HAP-1 (cell line): ENCODE measurements at regions not wholly inside any gene's neighbourhood (a gene's known extent, or its start where the extent isn't known, plus 50 kb on each side); places are given as distances from the start of the nearest gene placed in this dataset.

Source experiments
- DNase-seq, 2 experiments: peaks; one replicate each; pipeline ENCODE4 v3.0.0-alpha.2; 2016 to 2020; ENCODE audit warnings: low spot score in 2 of 2
- H3K27me3 ChIP-seq: fragments of 250-450 bp; sonication (Bioruptor Pico); 2 replicates; pipeline ENCODE4 v1.5.1; 2020; ENCODE audit warnings: low read depth, mild to moderate bottlenecking, moderate library complexity
- H3K36me3 ChIP-seq: fragments of 250-450 bp; sonication (Bioruptor Pico); replicated peaks from 2 replicates; pipeline ENCODE4 v1.5.1; 2020; ENCODE audit warnings: mild to moderate bottlenecking
- H3K4me1 ChIP-seq: fragments of 250-450 bp; sonication (Bioruptor Pico); 2 replicates; pipeline ENCODE4 v1.5.1; 2020; ENCODE audit warnings: mild to moderate bottlenecking
- H3K4me3 ChIP-seq: fragments of 250-450 bp; sonication (Bioruptor Pico); 2 replicates; pipeline ENCODE4 v1.5.1; 2020; ENCODE audit warnings: mild to moderate bottlenecking, moderate library complexity
- H3K9me3 ChIP-seq: fragments of 250-450 bp; sonication (Bioruptor Pico); 2 replicates; pipeline ENCODE4 v1.5.1; 2020; ENCODE audit warnings: mild to moderate bottlenecking, moderate library complexity
- in situ Hi-C: fragments of 300-500 bp; cut with MboI; formaldehyde crosslinking; loops from 3 replicates; pipeline ENCODE4 v1.14.3; 2020; ENCODE audit warnings: low sequenced_read_pairs, inconsistent platforms, mixed read lengths

- no peak for DNase-seq
- no peak overlapping the region for H3K4me3 ChIP-seq
- H3K4me1 ChIP-seq = no peaks in the 10 kb centered on the region
- in situ Hi-C loops = no loop called here
- no peaks in the 10 kb centered on the region; the same call in 1 of the 2 replicates for H3K9me3 ChIP-seq
- no peaks in the 10 kb centered on the region for H3K36me3 ChIP-seq
- no peaks in the 10 kb centered on the region for H3K27me3 ChIP-seq
Observed at GRCh38 chr2:5799348-5799747, 107.2 kb downstream of the SOX11 start.

- no peak overlapping the region for H3K4me3 ChIP-seq
- H3K27me3 ChIP-seq = no peaks in the 10 kb centered on the region
- no peaks in the 10 kb centered on the region for H3K36me3 ChIP-seq
- in situ Hi-C loops = no loop called here
- H3K9me3 ChIP-seq = no peaks in the 10 kb centered on the region; the same call in 1 of the 2 replicates
- H3K4me1 ChIP-seq = no peaks in the 10 kb centered on the region
- no peak for DNase-seq
Observed at GRCh38 chr2:5803547-5803946, 111.4 kb downstream of the SOX11 start.

- DNase-seq = no peak
- no peaks in the 10 kb centered on the region for H3K9me3 ChIP-seq
- H3K4me1 ChIP-seq = no peaks in the 10 kb centered on the region
- no peak overlapping the region for H3K4me3 ChIP-seq
- H3K27me3 ChIP-seq = no peaks in the 10 kb centered on the region
- in situ Hi-C loops = no loop called here
- H3K36me3 ChIP-seq = no peaks in the 10 kb centered on the region
Observed at GRCh38 chr2:5818961-5819600, 126.9 kb downstream of the SOX11 start.

- no peaks in the 10 kb centered on the region for H3K9me3 ChIP-seq
- H3K27me3 ChIP-seq = no peaks in the 10 kb centered on the region
- DNase-seq = no peak
- no peaks in the 10 kb centered on the region for H3K4me1 ChIP-seq
- in situ Hi-C loops = no loop called here
- no peak overlapping the region for H3K4me3 ChIP-seq
- no peaks in the 10 kb centered on the region for H3K36me3 ChIP-seq
Observed at GRCh38 chr2:5824126-5824525, 131.9 kb downstream of the SOX11 start.

- H3K27me3 ChIP-seq = no peaks in the 10 kb centered on the region
- no peaks in the 10 kb centered on the region for H3K4me1 ChIP-seq
- no peak for DNase-seq
- no peak overlapping the region for H3K4me3 ChIP-seq
- no peaks in the 10 kb centered on the region for H3K9me3 ChIP-seq
- H3K36me3 ChIP-seq = no peaks in the 10 kb centered on the region
- in situ Hi-C loops = no loop called here
Observed at GRCh38 chr2:5825686-5826085, 133.5 kb downstream of the SOX11 start.

GRCh38 chr2:5826979-5827655, 134.9 kb downstream of the SOX11 start:
- no peaks in the 10 kb centered on the region for H3K27me3 ChIP-seq
- in situ Hi-C loops = no loop called here
- H3K4me3 ChIP-seq = no peak overlapping the region
- 0 out of 2 replicates have a peak, but pooled peaks cover 2% of the 10 kb centered on the region for H3K9me3 ChIP-seq
- H3K4me1 ChIP-seq = no peaks in the 10 kb centered on the region
- DNase-seq = no peak
- H3K36me3 ChIP-seq = no peaks in the 10 kb centered on the region

GRCh38 chr2:5834501-5834900, 142.3 kb downstream of the SOX11 start:
- no peaks in the 10 kb centered on the region for H3K36me3 ChIP-seq
- DNase-seq = no peak
- H3K4me1 ChIP-seq = no peaks in the 10 kb centered on the region
- H3K27me3 ChIP-seq = no peaks in the 10 kb centered on the region
- in situ Hi-C loops = no loop called here
- H3K9me3 ChIP-seq = peaks cover 2% of the 10 kb centered on the region; the same call in 1 of the 2 replicates
- H3K4me3 ChIP-seq = no peak overlapping the region

GRCh38 chr2:5839550-5839949, 147.4 kb downstream of the SOX11 start:
- in situ Hi-C loops = no loop called here
- H3K4me1 ChIP-seq = no peaks in the 10 kb centered on the region
- no peaks in the 10 kb centered on the region for H3K27me3 ChIP-seq
- DNase-seq = no peak
- H3K36me3 ChIP-seq = no peaks in the 10 kb centered on the region
- no peak overlapping the region for H3K4me3 ChIP-seq
- no peaks in the 10 kb centered on the region for H3K9me3 ChIP-seq

GRCh38 chr2:5841126-5841525, 148.9 kb downstream of the SOX11 start:
- DNase-seq = no peak
- no peak overlapping the region for H3K4me3 ChIP-seq
- no peaks in the 10 kb centered on the region for H3K4me1 ChIP-seq
- in situ Hi-C loops = no loop called here
- no peaks in the 10 kb centered on the region for H3K36me3 ChIP-seq
- H3K27me3 ChIP-seq = no peaks in the 10 kb centered on the region
- no peaks in the 10 kb centered on the region for H3K9me3 ChIP-seq

- in situ Hi-C loops = no loop called here
- Histone ChIP-seq H3K36me3 (no peaks in the 10 kb centered on the region), H3K4me1 (no peaks in the 10 kb centered on the region), H3K9me3 (no peaks in the 10 kb centered on the region), H3K4me3 (no peak overlapping the region), H3K27me3 (no peaks in the 10 kb centered on the region)
- no peak for DNase-seq
Observed at GRCh38 chr2:5842326-5842725, 150.1 kb downstream of the SOX11 start.

GRCh38 chr2:5845798-5846330, 153.7 kb downstream of the SOX11 start:
- Histone ChIP-seq H3K4me1 (no peaks in the 10 kb centered on the region), H3K9me3 (no peaks in the 10 kb centered on the region), H3K4me3 (no peak overlapping the region), H3K27me3 (no peaks in the 10 kb centered on the region), H3K36me3 (no peaks in the 10 kb centered on the region)
- in situ Hi-C loops = no loop called here
- DNase-seq = no peak

GRCh38 chr2:5846881-5847280, 154.7 kb downstream of the SOX11 start:
- Histone ChIP-seq H3K4me3 (no peak overlapping the region), H3K9me3 (no peaks in the 10 kb centered on the region), H3K4me1 (no peaks in the 10 kb centered on the region), H3K36me3 (no peaks in the 10 kb centered on the region), H3K27me3 (no peaks in the 10 kb centered on the region)
- in situ Hi-C loops = no loop called here
- no peak for DNase-seq

- in situ Hi-C loops = no loop called here
Observed at GRCh38 chr2:5849562-5849961, 157.4 kb downstream of the SOX11 start.

GRCh38 chr2:5851410-5851809, 159.2 kb downstream of the SOX11 start:
- DNase-seq = no peak
- Histone ChIP-seq H3K4me1 (no peaks in the 10 kb centered on the region), H3K27me3 (no peaks in the 10 kb centered on the region), H3K9me3 (no peaks in the 10 kb centered on the region), H3K36me3 (no peaks in the 10 kb centered on the region), H3K4me3 (no peak overlapping the region)
- in situ Hi-C loops = no loop called here

More at GRCh38 chr2:5849562-5849961, 157.4 kb downstream of the SOX11 start:
- Histone ChIP-seq H3K27me3 (no peaks in the 10 kb centered on the region), H3K9me3 (no peaks in the 10 kb centered on the region), H3K36me3 (no peaks in the 10 kb centered on the region), H3K4me3 (no peak overlapping the region), H3K4me1 (no peaks in the 10 kb centered on the region)
- no peak for DNase-seq
